Skeletal muscle tissue (tissue), 3 donors: ENCODE measurements at regions not wholly inside any gene's neighbourhood (a gene's known extent, or its start where the extent isn't known, plus 50 kb on each side); places are given as distances from the start of the nearest gene placed in this dataset.

Experiments
- H3K27ac ChIP-seq: one replicate; pipeline ENCODE4 v1.7.0; 2013; ENCODE audit warnings: mild to moderate bottlenecking, low read depth, low read length, inconsistent platforms
- H3K27me3 ChIP-seq, 3 donors: one replicate each; pipeline ENCODE4 v1.7.0; 2013; ENCODE audit warnings: low read length in 3 of 3; ENCODE audit not compliant: control insufficient read depth in 3 of 3, insufficient read depth in 3 of 3
- H3K36me3 ChIP-seq, 3 donors: one replicate each; pipeline ENCODE4 v1.7.0; 2013; ENCODE audit warnings: low read length in 3 of 3; ENCODE audit not compliant: control insufficient read depth in 3 of 3, insufficient read depth in 3 of 3
- H3K4me1 ChIP-seq, 3 donors: one replicate each; pipeline ENCODE4 v1.7.0; 2013; ENCODE audit warnings: low read length in 3 of 3, mild to moderate bottlenecking in 3 of 3; ENCODE audit not compliant: control insufficient read depth in 3 of 3, insufficient read depth in 3 of 3
- H3K4me3 ChIP-seq, 3 donors: one replicate each; pipeline ENCODE4 v1.7.0; 2013; ENCODE audit warnings: low read length in 3 of 3
- H3K9ac ChIP-seq, 3 donors: one replicate each; pipeline ENCODE4 v1.7.0; 2013; ENCODE audit warnings: low read length in 3 of 3, mild to moderate bottlenecking in 3 of 3, moderate library complexity in 2 of 3, low read depth in 1 of 3
- H3K9me3 ChIP-seq, 3 donors: one replicate each; pipeline ENCODE4 v1.7.0; 2013; ENCODE audit warnings: low read length in 3 of 3; ENCODE audit not compliant: control insufficient read depth in 3 of 3
- donor health status: Osteomylitis.

DNA sequence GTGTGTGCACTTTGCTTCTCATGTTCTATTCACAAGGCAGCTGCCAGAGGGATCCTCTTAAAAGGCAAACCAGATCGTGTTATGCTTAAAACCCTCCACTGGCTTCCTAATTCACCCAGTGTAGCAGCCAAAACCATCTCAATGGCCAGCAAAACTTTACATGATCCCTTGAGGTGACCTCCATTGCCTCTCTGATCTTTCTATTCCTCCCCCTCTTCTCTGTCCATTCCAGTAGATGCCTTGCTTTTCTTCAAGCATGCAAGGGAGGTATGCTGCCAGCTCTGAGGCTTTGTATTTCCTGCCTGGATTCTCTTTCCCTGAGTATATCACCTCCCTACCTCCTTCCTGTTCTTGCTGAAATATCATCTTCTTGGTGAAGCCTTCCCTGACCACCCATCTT, 93.2 kb upstream of the KCNK2 start:
- H3K9me3 ChIP-seq: no peaks in the 10 kb centered on the region
- no peaks in the 10 kb centered on the region for H3K36me3 ChIP-seq
- no peak overlapping the region for H3K27ac ChIP-seq
- no peaks in the 10 kb centered on the region for H3K27me3 ChIP-seq
- H3K4me1 ChIP-seq: no peaks in the 10 kb centered on the region
- no peak overlapping the region for H3K4me3 ChIP-seq
- no peak overlapping the region for H3K9ac ChIP-seq

DNA sequence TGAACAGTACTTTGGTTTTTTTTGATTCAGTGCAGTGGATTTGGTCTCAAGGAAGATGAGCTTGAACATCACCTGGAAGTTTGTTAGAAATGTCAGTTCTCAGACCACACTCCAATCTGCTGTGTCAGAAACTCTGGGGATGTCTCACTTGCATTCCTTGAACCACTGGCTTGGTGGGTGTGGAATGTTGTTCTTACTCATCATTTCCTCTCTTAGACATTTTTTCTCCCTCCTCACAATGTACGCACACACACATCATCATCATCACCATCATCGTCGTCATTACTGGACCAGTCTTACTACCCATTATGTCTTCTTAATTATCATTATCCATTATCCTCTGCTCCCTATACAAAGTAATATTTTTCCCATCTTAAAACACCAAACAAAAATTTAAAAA, 91.9 kb upstream of the KCNK2 start:
- no peaks in the 10 kb centered on the region for H3K36me3 ChIP-seq
- no peaks in the 10 kb centered on the region for H3K27me3 ChIP-seq
- H3K4me3 ChIP-seq: no peak overlapping the region
- no peaks in the 10 kb centered on the region for H3K4me1 ChIP-seq
- no peak overlapping the region for H3K27ac ChIP-seq
- H3K9ac ChIP-seq: no peak overlapping the region
- no peaks in the 10 kb centered on the region for H3K9me3 ChIP-seq

DNA sequence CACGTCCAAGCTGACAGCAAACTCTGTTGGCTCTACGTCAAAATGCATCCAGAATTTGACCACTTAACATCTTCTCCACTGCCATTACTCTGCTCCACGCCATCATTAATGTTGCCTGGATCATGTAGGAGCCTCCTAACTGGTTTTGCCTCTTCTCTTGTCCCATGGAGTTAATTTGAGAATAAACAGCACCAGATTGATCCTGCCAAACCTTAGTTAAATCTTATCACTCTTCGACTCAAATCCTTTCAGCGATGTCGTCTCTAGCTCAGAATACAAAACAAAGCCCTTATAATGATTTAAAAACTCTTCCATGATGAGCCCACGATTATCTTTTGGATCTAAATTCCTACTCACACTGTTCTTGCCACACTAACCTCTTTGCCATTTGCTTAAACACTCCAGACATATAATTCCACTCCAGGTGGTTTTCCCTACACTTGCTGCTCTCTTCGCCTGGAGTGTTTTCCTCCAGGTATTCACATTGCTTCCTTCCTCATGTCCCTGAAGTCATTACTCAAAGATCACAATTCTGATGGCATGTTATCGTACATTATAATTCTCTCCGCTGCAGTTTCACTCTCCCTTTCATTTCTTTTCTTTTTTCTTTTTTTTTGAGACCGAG, 90.7 kb upstream of the KCNK2 start:
- no peak overlapping the region for H3K27ac ChIP-seq
- no peak overlapping the region for H3K9ac ChIP-seq
- H3K36me3 ChIP-seq: no peaks in the 10 kb centered on the region

DNA sequence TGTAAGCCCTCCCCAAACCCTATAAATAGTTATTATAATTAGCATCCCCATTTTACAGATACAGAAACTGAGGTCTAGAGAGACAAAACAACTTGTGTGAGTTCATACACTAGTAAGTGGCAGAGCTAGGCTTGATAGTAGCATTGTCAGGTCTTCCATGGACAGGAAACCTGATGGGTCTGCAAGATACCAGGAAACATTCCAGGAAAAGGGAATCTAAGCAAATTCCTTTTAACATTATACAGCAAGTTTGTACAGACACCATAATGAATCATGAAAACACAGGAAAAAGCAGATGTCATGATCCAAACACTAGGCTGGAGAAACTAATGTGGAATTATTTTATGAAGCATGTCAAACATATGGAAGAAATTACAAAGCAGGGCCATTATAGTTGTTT, 89.1 kb upstream of the KCNK2 start:
- H3K4me3 ChIP-seq: no peak overlapping the region
- no peaks in the 10 kb centered on the region for H3K4me1 ChIP-seq
- H3K27ac ChIP-seq: no peak overlapping the region
- H3K27me3 ChIP-seq: no peaks in the 10 kb centered on the region
- H3K9ac ChIP-seq: no peak overlapping the region
- no peaks in the 10 kb centered on the region for H3K9me3 ChIP-seq
- no peaks in the 10 kb centered on the region for H3K36me3 ChIP-seq

More for the DNA sequence above, 90.7 kb upstream of the KCNK2 start:
- no peaks in the 10 kb centered on the region for H3K9me3 ChIP-seq
- H3K4me1 ChIP-seq: no peaks in the 10 kb centered on the region
- no peaks in the 10 kb centered on the region for H3K27me3 ChIP-seq
- no peak overlapping the region for H3K4me3 ChIP-seq

DNA sequence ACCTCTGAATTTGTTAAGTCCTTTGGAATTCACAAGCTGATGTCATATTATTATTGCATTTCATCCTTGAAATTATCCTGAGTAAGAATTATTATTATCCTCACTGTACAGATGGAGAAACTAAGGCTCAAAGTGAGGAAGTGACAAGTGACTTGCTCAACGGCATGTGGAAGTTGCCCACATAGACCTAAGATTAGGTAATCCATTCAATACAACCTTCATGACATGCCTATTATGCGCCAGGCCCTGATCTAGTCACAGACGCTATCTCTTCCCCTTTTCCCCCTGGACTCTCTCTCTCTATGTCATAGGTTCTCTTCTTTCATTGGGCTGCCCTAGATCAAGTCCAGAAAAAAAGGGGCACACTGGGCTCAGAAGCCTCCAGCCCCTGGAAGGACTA, 84.9 kb upstream of the KCNK2 start:
- no peak overlapping the region for H3K9ac ChIP-seq
- H3K27ac ChIP-seq: no peak overlapping the region
- H3K9me3 ChIP-seq: no peaks in the 10 kb centered on the region
- H3K27me3 ChIP-seq: no peaks in the 10 kb centered on the region
- no peak overlapping the region for H3K4me3 ChIP-seq
- H3K36me3 ChIP-seq: no peaks in the 10 kb centered on the region
- H3K4me1 ChIP-seq: no peaks in the 10 kb centered on the region

DNA sequence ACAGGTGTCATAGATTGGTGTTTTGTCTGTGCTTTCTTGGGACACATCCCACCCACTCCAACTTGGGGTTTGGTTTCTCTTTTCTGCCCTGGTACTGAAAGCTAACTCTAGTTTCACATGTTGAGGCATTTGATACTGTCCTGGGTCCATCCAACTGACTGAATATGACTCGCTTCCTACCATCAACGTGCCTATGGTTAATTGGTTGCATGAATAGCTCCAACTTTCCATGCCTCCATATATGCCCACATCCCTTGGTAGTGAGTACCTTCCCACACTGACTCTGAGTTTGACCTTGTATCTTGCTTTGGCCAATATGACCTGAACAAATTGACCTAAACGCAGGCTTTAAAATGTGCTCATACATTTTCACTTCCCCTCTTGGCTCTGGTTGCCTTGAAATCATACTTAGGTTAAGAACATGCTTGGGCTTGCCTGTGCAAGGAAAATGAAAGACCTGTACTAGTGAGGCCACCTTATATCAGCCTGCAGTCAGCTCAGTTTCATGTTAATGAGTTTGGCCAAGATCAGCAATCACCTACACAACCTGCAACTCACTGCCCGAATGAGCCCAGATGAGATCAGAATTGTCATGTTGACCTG, 81.0 kb upstream of the KCNK2 start:
- Histone ChIP-seq H3K27me3 (no peaks in the 10 kb centered on the region), H3K9ac (no peak overlapping the region), H3K4me1 (peaks cover 0 to 5% (median 0%) of the 10 kb centered on the region in 3 donors), H3K36me3 (no peaks in the 10 kb centered on the region), H3K27ac (no peak overlapping the region), H3K9me3 (no peaks in the 10 kb centered on the region), H3K4me3 (no peak overlapping the region)

DNA sequence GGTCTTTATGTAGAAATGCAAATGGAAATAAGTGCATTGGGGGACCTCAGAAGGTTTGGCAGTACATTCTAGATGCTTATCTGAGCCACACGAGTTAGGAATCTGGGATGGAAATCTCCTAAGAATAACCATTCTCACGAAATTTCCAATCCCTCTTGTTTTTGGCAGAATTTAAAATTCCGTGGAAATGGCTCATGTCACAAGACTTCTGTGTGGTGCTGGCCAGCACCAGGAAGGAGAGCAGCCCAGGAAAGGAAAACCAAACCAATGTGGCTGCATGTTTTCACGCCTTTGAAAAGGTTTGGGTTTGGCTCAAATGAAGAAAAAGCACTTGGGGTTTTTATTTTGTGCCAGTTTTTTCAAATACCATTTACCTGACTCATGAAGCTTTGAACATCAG, 80.1 kb upstream of the KCNK2 start:
- Histone ChIP-seq H3K9me3 (no peaks in the 10 kb centered on the region), H3K4me1 (peaks cover 0 to 5% (median 0%) of the 10 kb centered on the region in 3 donors), H3K27me3 (no peaks in the 10 kb centered on the region), H3K36me3 (no peaks in the 10 kb centered on the region), H3K27ac (no peak overlapping the region), H3K9ac (no peak overlapping the region), H3K4me3 (no peak overlapping the region)

DNA sequence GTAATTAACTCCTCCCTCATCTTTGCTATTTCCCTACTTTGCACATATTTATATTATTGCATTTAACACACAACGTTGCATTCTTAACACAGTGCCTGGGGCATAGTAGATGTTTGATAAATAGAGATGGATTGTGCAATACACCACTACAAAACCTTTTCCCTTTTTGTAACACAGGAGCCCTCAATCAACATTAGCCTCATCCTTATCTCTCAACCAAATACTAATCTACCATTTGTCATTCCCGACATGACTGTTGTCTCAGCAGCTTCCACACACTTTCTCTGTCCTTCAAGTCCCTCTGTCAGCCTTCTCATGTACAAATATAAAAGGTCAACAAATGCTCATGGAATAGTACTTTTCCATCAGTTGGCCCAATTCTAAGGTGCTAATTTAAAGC, 78.9 kb upstream of the KCNK2 start:
- peaks cover 0 to 5% (median 0%) of the 10 kb centered on the region in 3 donors for H3K4me1 ChIP-seq
- no peak overlapping the region for H3K4me3 ChIP-seq
- no peaks in the 10 kb centered on the region for H3K27me3 ChIP-seq
- H3K9ac ChIP-seq: no peak overlapping the region
- no peaks in the 10 kb centered on the region for H3K9me3 ChIP-seq
- no peak overlapping the region for H3K27ac ChIP-seq
- no peaks in the 10 kb centered on the region for H3K36me3 ChIP-seq

DNA sequence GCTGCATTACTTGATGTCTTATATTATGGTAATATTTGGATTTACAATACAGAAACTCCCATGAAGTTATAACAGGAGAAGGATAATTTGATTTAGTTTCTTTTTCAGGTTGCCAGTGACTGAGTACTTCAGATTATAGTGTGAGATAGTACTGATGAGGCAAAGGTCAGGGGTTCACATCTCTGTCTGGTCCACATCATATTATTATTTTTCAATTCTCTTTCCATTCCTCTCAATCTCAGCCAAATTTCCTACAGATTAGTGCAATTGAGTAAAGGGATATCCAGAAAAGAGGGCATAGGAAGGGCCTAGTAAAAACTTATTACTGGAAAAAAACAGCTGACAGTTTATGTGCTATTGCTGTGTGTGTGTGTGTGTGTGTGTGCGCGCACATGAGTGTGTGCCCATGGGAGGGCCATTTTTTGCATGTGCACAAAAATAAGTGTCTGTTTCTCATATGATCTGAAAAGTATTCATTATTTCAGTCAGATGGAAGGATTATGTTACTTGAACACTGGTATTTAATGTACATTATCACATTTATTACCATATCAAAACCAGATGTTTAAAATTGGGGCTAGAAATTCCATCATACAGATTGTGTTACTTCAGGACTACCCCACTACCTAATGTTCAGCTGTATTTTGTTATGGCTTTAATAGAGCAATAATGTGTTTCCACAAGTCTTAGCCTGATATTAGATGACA, 78.3 kb upstream of the KCNK2 start:
- no peaks in the 10 kb centered on the region for H3K9me3 ChIP-seq
- no peaks in the 10 kb centered on the region for H3K36me3 ChIP-seq
- H3K27ac ChIP-seq: no peak overlapping the region
- H3K4me1 ChIP-seq: peaks cover 0 to 5% (median 0%) of the 10 kb centered on the region in 3 donors
- H3K4me3 ChIP-seq: no peak overlapping the region
- no peak overlapping the region for H3K9ac ChIP-seq
- no peaks in the 10 kb centered on the region for H3K27me3 ChIP-seq

DNA sequence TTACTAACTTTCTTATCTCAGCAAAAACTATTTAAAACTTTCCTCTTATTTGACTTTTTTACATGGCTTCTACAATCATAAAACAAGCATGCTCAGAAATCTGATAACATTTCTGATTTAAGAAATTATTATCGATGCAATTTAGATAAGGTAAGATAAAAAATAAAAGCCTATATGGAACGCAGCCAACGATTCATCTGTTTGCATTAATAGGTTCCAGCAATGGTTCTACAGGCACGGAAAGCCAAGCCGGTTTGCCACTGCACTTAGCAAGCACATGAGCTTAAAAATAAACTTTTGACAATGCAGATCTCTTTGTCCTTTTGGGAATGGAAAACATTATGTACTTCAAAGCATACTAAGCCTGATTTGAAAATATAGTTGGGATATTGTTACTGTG, 77.5 kb upstream of the KCNK2 start:
- H3K27ac ChIP-seq: peak overlapping the region; percentile 63
- peaks cover 0 to 5% (median 0%) of the 10 kb centered on the region in 3 donors for H3K4me1 ChIP-seq
- peak overlapping the region in 1 of 3 donors; percentile 18 for H3K4me3 ChIP-seq
- peak overlapping the region in 1 of 3 donors; percentile 47 for H3K9ac ChIP-seq
- no peaks in the 10 kb centered on the region for H3K9me3 ChIP-seq
- H3K36me3 ChIP-seq: no peaks in the 10 kb centered on the region
- no peaks in the 10 kb centered on the region for H3K27me3 ChIP-seq
